ENCODE measurements at regions not wholly inside any gene's neighbourhood (a gene's known extent, or its start where the extent isn't known, plus 50 kb on each side); places are given as distances from the start of the nearest gene placed in this dataset.
"Not testable (repeated sequence)": the region's sequence is repeated elsewhere in the genome, so short reads cannot be mapped to it uniquely, and the experiment has no call there.

DNA sequence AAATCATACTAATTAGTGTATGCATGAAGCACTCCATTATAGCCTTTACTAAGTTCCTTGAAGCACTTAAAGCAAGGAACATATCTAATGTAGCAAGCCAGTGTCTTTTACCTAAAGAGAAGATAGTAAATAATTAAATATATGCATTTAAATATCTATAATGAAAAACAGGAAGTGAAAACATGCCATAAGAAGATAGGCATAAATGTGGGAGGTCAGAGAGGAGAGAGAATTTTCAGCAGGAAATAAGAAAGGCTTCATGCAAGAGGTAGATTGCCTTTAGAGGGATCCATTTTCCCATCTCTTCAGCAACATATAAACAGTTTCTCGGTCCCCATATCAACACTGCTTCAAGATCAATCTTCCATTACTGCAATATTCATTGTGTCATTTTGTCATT, 599.8 kb downstream of the FRK start:
- no peak overlapping the region for H3K4me3 Mint-ChIP-seq
- ATAC-seq (no peak), DNase-seq (no peak)
- intact Hi-C loops (cut with DNase I, micrococcal nuclease), result no loop called here
- H3K27me3 Mint-ChIP-seq, result no peaks in the 10 kb centered on the region
- H3K36me3 Mint-ChIP-seq (ENCODE audit: low read depth), result no peaks in the 10 kb centered on the region
- POLR2A ChIA-PET, result no interaction called here
- peaks cover 8% of the 10 kb centered on the region for H3K9me3 Mint-ChIP-seq (ENCODE audit: low read depth)
- H3K27ac Mint-ChIP-seq, result no peak overlapping the region
- H3K4me1 Mint-ChIP-seq, result no peaks in the 10 kb centered on the region
- CTCF ChIA-PET, result no interaction called here

DNA sequence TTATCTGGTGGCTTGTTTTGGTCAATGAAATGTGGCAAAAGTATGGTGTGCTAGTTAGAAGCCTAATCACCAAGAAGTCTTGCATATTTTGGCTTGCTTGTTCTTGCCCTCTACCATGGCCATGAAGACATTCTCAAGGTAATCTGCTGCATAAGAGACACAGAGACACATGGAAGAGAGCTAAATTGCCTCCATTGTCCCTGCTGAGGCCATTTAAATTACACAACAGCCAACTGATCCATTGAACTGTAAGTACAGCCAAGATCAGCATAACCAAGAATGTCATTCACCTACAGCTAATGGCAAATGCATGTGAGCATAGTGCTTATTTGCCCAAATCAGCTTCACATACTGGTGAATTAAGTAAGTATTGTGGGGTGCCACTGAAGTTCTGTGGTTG, 603.8 kb downstream of the FRK start:
- no peaks in the 10 kb centered on the region for H3K36me3 Mint-ChIP-seq (ENCODE audit: low read depth)
- intact Hi-C loops (cut with DNase I, micrococcal nuclease), result no loop called here
- no peaks in the 10 kb centered on the region for H3K4me1 Mint-ChIP-seq
- H3K4me3 Mint-ChIP-seq, result no peak overlapping the region
- POLR2A ChIA-PET, result no interaction called here
- ATAC-seq (no peak), DNase-seq (no peak)
- CTCF ChIA-PET, result no interaction called here
- no peak overlapping the region for H3K27ac Mint-ChIP-seq
- peaks cover 2% of the 10 kb centered on the region for H3K9me3 Mint-ChIP-seq (ENCODE audit: low read depth)
- H3K27me3 Mint-ChIP-seq, result no peaks in the 10 kb centered on the region

DNA sequence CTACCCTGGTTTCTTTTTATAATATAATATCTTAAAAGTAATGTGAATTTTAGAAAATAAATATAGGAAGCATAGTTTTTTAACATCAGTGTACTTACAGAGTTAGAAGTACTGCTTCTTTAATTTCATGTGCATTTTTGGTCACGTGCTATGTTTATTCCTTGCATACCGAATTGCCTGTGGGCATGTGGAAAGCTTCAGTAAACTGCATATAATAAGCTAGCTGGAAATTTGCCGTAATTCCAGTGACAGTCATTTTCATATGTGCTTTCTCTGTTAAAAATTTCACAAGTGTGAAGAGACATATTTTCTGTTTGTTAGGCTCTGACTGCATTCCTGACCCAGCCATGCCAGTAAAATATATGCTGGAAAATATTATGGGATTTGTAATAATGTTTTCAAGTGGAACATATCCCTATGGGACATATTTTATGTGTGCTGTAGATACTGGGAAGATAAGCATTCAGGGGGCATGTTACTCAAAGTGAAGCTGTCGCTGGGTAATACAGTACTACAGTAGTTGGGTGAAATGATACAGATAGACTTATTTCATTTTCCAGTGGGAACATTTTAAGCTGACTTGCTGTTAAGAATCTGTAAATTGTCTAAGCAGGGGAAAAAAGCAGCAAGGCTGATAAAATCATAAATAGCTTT, 616.7 kb downstream of the FRK start:
- DNase-seq, result no peak
- intact Hi-C loops (cut with DNase I, micrococcal nuclease), result no loop called here
- Mint-ChIP-seq H3K36me3 (ENCODE audit: low read depth) (no peaks in the 10 kb centered on the region), H3K4me1 (no peaks in the 10 kb centered on the region), H3K4me3 (no peak overlapping the region), H3K27ac (no peak overlapping the region), H3K27me3 (no peaks in the 10 kb centered on the region), H3K9me3 (ENCODE audit: low read depth) (peaks cover 1% of the 10 kb centered on the region)
- ChIA-PET POLR2A (no interaction called here), CTCF (interaction anchor here (1.2 kb wide), 1 partner anchor 10 kb away, joined by 3 read pairs; no protein-coding TSS in a partner anchor)
- ATAC-seq, result no peak

DNA sequence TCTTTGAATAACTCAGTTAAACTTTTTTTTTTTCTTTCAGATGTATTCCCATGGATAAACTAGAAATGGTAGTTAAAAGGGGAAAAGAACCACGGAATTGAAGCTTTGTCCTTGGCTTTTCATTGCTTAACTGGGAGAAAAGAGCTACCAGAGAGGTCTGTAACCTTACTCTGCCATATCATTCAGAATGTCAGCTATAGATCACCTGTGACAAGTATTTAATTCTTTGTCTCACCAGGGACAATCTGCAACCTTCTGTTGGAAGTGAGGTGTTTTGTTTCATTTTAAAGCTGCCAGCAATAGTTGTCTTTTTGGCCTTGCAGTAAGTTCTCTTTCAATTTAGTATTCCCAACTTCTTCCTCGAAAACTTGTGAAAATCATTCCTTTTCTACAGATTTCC, 618.4 kb downstream of the FRK start:
- Mint-ChIP-seq H3K36me3 (ENCODE audit: low read depth) (no peaks in the 10 kb centered on the region), H3K4me1 (no peaks in the 10 kb centered on the region), H3K4me3 (no peak overlapping the region), H3K27me3 (no peaks in the 10 kb centered on the region), H3K27ac (no peak overlapping the region), H3K9me3 (ENCODE audit: low read depth) (peaks cover 1% of the 10 kb centered on the region)
- ChIA-PET POLR2A (no interaction called here), CTCF (no interaction called here)
- ATAC-seq, result no peak
- intact Hi-C loops (cut with DNase I, micrococcal nuclease), result no loop called here
- no peak for DNase-seq

DNA sequence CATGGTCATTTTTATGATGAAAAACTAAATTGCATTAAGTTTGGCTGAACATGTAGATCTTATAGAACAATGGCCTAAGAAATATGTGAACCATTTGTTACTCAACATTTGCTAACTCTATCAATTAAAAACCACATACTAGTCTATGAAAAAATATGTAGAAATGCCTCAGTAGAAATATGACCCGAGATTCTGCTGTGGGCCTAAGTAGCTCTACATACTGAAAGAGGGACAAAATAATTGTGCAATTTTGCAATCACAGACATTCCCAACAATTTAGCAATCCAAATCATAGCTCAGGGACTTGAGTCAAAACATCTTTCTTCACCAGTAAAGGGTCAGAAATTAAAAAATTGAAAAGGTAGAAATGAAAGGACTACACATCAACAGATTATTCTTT, 619.0 kb downstream of the FRK start:
- no peaks in the 10 kb centered on the region for H3K27me3 Mint-ChIP-seq
- H3K4me1 Mint-ChIP-seq, result no peaks in the 10 kb centered on the region
- H3K9me3 Mint-ChIP-seq (ENCODE audit: low read depth), result peaks cover 1% of the 10 kb centered on the region
- ChIA-PET POLR2A (no interaction called here), CTCF (no interaction called here)
- H3K27ac Mint-ChIP-seq, result no peak overlapping the region
- intact Hi-C loops (cut with DNase I, micrococcal nuclease), result no loop called here
- no peaks in the 10 kb centered on the region for H3K36me3 Mint-ChIP-seq (ENCODE audit: low read depth)
- DNase-seq (no peak), ATAC-seq (no peak)
- H3K4me3 Mint-ChIP-seq, result no peak overlapping the region

DNA sequence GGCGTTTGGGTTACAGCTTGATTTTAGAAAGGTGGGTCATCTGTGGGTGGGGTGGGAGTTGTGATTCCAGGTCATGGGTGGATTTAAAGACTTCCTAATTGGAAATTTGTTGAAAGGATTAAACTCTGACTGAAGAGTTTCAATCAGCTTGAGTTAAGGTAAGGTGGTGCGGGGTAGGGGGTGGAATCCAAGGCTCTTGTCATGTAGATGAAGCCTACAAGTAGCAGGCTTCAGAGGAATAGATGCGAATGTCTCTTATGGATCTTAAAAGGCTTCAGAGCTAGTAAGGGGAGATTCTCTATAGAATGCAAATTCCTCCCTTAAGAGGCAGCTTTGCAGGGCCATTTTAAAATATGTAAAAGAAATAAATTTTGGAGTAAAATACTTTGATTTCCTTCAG, 645.3 kb downstream of the FRK start:
- intact Hi-C loops (cut with DNase I, micrococcal nuclease), result no loop called here
- ATAC-seq, result no peak
- H3K9me3 Mint-ChIP-seq (ENCODE audit: low read depth), result peaks cover 10% of the 10 kb centered on the region
- H3K27ac Mint-ChIP-seq, result no peak overlapping the region
- H3K36me3 Mint-ChIP-seq (ENCODE audit: low read depth), result no peaks in the 10 kb centered on the region
- no peaks in the 10 kb centered on the region for H3K27me3 Mint-ChIP-seq
- no peaks in the 10 kb centered on the region for H3K4me1 Mint-ChIP-seq
- H3K4me3 Mint-ChIP-seq, result no peak overlapping the region
- POLR2A ChIA-PET, result no interaction called here
- DNase-seq, result no peak
- CTCF ChIA-PET, result no interaction called here

DNA sequence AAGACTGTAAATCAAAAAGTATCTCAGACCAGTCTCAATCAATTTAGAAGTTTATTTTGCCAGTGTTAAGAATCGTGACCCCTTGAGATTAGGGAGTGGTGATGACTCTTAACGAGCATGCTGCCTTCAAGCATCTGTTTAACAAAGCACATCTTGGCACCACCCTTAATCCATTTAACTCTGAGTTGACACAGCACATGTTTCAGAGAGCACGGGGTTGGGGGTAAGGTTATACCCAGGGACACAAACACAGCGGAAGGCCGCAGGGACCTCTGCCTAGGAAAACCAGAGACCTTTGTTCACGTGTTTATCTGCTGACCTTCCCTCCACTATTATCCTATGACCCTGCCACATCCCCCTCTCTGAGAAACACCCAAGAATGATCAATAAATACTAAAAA, 645.8 kb downstream of the FRK start:
- CTCF ChIA-PET; H3K27ac Mint-ChIP-seq; H3K27me3 Mint-ChIP-seq; ATAC-seq; POLR2A ChIA-PET; H3K9me3 Mint-ChIP-seq (ENCODE audit: low read depth); H3K4me3 Mint-ChIP-seq; H3K4me1 Mint-ChIP-seq; H3K36me3 Mint-ChIP-seq (ENCODE audit: low read depth); intact Hi-C loops (cut with DNase I, micrococcal nuclease); DNase-seq: not testable (repeated sequence)

DNA sequence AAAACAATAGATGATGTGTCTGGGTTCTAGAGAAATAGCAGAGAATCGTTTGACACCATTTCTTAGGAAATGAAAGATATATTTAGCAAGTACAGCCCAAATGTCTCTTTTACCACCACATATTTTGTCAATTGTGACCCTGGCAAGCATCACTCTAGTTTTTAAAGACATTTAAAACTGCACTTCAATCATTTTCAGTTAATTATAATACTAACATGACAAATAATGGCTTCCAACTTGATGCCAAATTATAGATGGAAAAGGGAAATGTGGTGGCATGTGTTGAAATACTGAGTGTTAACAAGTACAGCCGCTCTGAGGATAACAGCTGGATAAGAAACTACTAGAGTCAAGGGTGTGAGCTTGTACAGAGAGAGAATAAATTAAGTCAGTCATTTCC, 648.9 kb downstream of the FRK start:
- ATAC-seq, result no peak
- no peaks in the 10 kb centered on the region for H3K36me3 Mint-ChIP-seq (ENCODE audit: low read depth)
- ChIA-PET POLR2A (no interaction called here), CTCF (no interaction called here)
- no peak overlapping the region for H3K27ac Mint-ChIP-seq
- no peaks in the 10 kb centered on the region for H3K4me1 Mint-ChIP-seq
- no peak overlapping the region for H3K4me3 Mint-ChIP-seq
- H3K9me3 Mint-ChIP-seq (ENCODE audit: low read depth), result peaks cover 8% of the 10 kb centered on the region
- intact Hi-C loops (cut with DNase I, micrococcal nuclease), result no loop called here
- DNase-seq, result no peak
- H3K27me3 Mint-ChIP-seq, result no peaks in the 10 kb centered on the region

DNA sequence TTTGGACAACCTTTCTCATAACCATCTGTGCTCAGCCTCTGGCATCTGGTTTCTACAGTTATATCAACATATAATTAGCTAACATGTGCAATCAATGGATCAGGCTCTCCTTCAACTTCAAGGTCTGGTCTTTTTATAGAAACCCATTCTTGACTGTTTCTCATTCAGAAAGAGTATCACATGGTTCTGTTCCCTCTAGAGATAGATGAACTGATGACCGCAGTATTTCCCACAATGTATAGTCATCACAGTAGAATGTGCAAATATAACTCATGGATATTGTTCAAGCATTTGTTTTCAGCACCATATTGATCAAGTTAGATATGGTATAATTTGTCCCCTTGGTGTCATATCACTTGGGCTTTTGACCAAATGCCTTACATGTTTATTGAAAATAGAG, 656.2 kb downstream of the FRK start:
- Mint-ChIP-seq H3K36me3 (ENCODE audit: low read depth) (no peaks in the 10 kb centered on the region), H3K27ac (no peak overlapping the region), H3K4me1 (no peaks in the 10 kb centered on the region), H3K4me3 (no peak overlapping the region), H3K9me3 (ENCODE audit: low read depth) (peaks cover 12% of the 10 kb centered on the region), H3K27me3 (no peaks in the 10 kb centered on the region)
- ChIA-PET POLR2A (no interaction called here), CTCF (no interaction called here)
- no peak for ATAC-seq
- intact Hi-C loops (cut with DNase I, micrococcal nuclease), result no loop called here
- no peak for DNase-seq

DNA sequence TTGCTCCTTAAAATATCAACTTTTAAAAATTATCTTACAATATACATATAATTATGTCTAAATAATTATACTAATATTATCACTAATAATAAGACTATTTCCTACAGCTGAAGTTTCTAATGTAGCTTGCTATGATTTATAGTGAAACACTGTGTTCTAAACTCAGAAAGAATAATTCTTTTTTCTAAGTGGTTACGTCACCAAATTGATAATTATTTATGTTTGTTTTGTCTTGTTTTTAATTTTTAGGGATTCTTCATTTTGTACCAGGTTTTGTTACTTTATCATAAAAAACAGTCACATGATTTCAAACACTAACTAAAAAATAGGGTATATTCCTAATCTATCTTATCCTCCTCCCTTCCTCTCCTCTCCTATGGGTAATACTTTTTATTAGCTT, 662.1 kb downstream of the FRK start:
- no peak for ATAC-seq
- no peaks in the 10 kb centered on the region for H3K36me3 Mint-ChIP-seq (ENCODE audit: low read depth)
- intact Hi-C loops (cut with DNase I, micrococcal nuclease), result no loop called here
- H3K27ac Mint-ChIP-seq, result no peak overlapping the region
- H3K4me3 Mint-ChIP-seq, result no peak overlapping the region
- H3K4me1 Mint-ChIP-seq, result no peaks in the 10 kb centered on the region
- peaks cover 16% of the 10 kb centered on the region for H3K9me3 Mint-ChIP-seq (ENCODE audit: low read depth)
- CTCF ChIA-PET, result no interaction called here
- H3K27me3 Mint-ChIP-seq, result no peaks in the 10 kb centered on the region
- DNase-seq, result no peak
- POLR2A ChIA-PET, result no interaction called here

DNA sequence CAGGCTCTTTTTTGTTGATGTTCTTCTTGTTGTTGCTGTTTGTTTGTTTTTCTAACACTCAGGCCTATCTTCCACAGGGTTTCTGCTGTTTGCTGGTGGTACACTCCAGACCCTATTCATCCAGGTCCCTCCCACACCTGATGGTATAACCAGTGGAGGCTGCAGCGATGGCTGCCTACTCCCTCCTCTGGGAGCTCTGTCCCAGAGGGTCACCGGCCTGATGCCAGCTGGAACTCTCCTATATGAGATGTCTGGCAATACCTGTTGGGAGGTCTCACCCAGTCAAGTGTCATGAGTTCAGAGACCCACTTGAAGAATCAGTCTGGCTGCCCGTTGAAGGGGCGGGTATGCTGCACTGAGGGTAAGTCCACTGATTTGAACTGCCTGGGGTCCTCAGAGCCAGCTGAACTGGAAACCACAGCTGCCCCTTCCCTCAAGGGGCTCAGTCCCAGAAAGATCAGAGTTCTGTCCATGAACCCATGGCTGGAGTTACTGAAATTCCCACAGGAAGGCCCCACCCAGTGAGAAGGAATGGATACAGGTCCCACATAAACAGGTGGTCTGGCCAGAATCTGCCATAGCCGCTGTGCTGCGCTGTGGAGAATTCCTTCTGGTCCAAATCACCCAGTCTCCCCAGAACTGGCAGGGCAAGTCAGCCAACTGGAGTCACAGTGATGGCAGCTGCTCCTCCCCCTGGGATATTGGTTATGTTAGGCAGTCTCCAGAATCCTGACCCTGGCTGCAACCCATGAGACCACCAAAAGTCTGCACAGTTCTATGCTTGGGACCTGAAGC, 664.4 kb downstream of the FRK start:
- intact Hi-C loops (cut with DNase I, micrococcal nuclease), result no loop called here
- DNase-seq (no peak), ATAC-seq (no peak)
- Mint-ChIP-seq H3K27ac (no peak overlapping the region), H3K9me3 (ENCODE audit: low read depth) (peaks cover 25% of the 10 kb centered on the region), H3K27me3 (no peaks in the 10 kb centered on the region), H3K4me1 (no peaks in the 10 kb centered on the region), H3K4me3 (no peak overlapping the region), H3K36me3 (ENCODE audit: low read depth) (no peaks in the 10 kb centered on the region)
- POLR2A ChIA-PET, result no interaction called here
- CTCF ChIA-PET, result interaction anchor here (1.3 kb wide), 1 partner anchor 14 kb away, joined by 3 read pairs; no protein-coding TSS in a partner anchor

DNA sequence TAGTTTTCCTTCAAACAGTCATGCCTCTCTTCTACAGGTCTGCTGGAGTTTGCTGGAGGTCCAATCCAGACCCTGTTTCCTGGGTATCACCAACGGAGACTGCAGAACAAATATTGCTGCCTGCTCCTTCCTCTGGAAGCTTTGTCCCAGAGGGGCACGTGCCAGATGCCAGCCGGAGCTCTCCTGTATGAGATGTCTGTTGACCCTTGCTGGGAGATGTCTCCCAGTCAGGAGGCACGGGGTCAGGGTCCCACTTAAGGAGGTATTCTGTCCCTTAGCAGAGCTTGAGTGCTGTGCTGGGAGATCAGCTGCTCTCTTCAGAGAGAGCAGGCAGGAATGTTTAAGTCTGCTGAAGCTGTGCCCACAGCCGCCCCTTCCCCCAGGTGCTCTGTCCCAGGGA, 666.9 kb downstream of the FRK start:
- H3K4me1 Mint-ChIP-seq, result no peaks in the 10 kb centered on the region
- no peaks in the 10 kb centered on the region for H3K27me3 Mint-ChIP-seq
- ChIA-PET CTCF (no interaction called here), POLR2A (no interaction called here)
- no peak for ATAC-seq
- no peak for DNase-seq
- intact Hi-C loops (cut with DNase I, micrococcal nuclease), result no loop called here
- H3K27ac Mint-ChIP-seq, result no peak overlapping the region
- H3K4me3 Mint-ChIP-seq, result no peak overlapping the region
- no peaks in the 10 kb centered on the region for H3K36me3 Mint-ChIP-seq (ENCODE audit: low read depth)
- H3K9me3 Mint-ChIP-seq (ENCODE audit: low read depth), result peaks cover 34% of the 10 kb centered on the region
